ENCODE measurements at regions not wholly inside any gene's neighbourhood (a gene's known extent, or its start where the extent isn't known, plus 50 kb on each side); places are given as distances from the start of the nearest gene placed in this dataset.
A peak's percentile ranks its signal among the peaks of the same experiment; 100 is the strongest.
"Not testable (repeated sequence)": the region's sequence is repeated elsewhere in the genome, so short reads cannot be mapped to it uniquely, and the experiment has no call there.

- no peak for DNase-seq
Measured at GRCh38 chr18:51248685-51249084, 51.2 kb upstream of the MEX3C start.

- DNase-seq: no peak
Measured at GRCh38 chr18:51250006-51250405, 52.5 kb upstream of the MEX3C start.

- DNase-seq: no peak
Measured at GRCh38 chr18:51250458-51251024, 53.1 kb upstream of the MEX3C start.

GRCh38 chr18:51251625-51252024 is 54.1 kb upstream of the MEX3C start:
- DNase-seq: no peak

GRCh38 chr18:51253476-51253875 is 56.0 kb upstream of the MEX3C start:
- DNase-seq: no peak

GRCh38 chr18:51255693-51256092 is 58.2 kb upstream of the MEX3C start:
- no peak for DNase-seq

- DNase-seq: no peak
Measured at GRCh38 chr18:51257150-51257549, 59.7 kb upstream of the MEX3C start.

- no peak for DNase-seq
Measured at GRCh38 chr18:51260118-51260517, 62.6 kb upstream of the MEX3C start.

GRCh38 chr18:51266077-51266476 is 68.6 kb upstream of the MEX3C start:
- not testable (repeated sequence) for DNase-seq

- no peak for DNase-seq
Measured at GRCh38 chr18:51266773-51267172, 69.3 kb upstream of the MEX3C start.

GRCh38 chr18:51273437-51273836 is 76.0 kb upstream of the MEX3C start:
- no peak for DNase-seq

- DNase-seq: peak; percentile 79 to 94
Measured at GRCh38 chr18:51275712-51276476, 78.4 kb upstream of the MEX3C start.

- peak; percentile 3 to 54 for DNase-seq
Measured at GRCh38 chr18:51278045-51278649, 80.7 kb upstream of the MEX3C start.

- no peak for DNase-seq
Measured at GRCh38 chr18:51279367-51279984, 82.0 kb upstream of the MEX3C start.

GRCh38 chr18:51287818-51288508 is 90.5 kb upstream of the MEX3C start:
- DNase-seq: no peak

GRCh38 chr18:51288582-51288981 is 91.1 kb upstream of the MEX3C start:
- no peak for DNase-seq

GRCh38 chr18:51290860-51291259 is 93.4 kb upstream of the MEX3C start:
- no peak for DNase-seq

- no peak for DNase-seq
Measured at GRCh38 chr18:51300912-51301311, 103.4 kb upstream of the MEX3C start.

- no peak for DNase-seq
Measured at GRCh38 chr18:51301376-51301775, 103.9 kb upstream of the MEX3C start.

- DNase-seq: no peak
Measured at GRCh38 chr18:51316677-51317076, 119.2 kb upstream of the MEX3C start.

- DNase-seq: no peak
Measured at GRCh38 chr18:51321696-51322095, 124.2 kb upstream of the MEX3C start.

GRCh38 chr18:51323961-51324360 is 126.5 kb upstream of the MEX3C start:
- no peak for DNase-seq

- DNase-seq: no peak
Measured at GRCh38 chr18:51330148-51330547, 132.7 kb upstream of the MEX3C start.

All from NCI-H446 (cell line).